GM12891 (cell line): ENCODE measurements at regions not wholly inside any gene's neighbourhood (a gene's known extent, or its start where the extent isn't known, plus 50 kb on each side); places are given as distances from the start of the nearest gene placed in this dataset.

Source experiments
- DNase-seq: peaks from one replicate; pipeline ENCODE4 v3.0.0; 2011; ENCODE audit warnings: low spot score; ENCODE audit not compliant: insufficient read length
- FAIRE-seq: peaks from 2 replicates; lab custom pipeline; 2011; peaks lifted over from hg19 to GRCh38; lab: Jason Lieb, UNC
- PAX5 ChIP-seq: IDR thresholded peaks from 2 replicates; pipeline ENCODE4 v1.6.1; 2011; ENCODE audit warnings: low read length, moderate library complexity, mild to moderate bottlenecking; ENCODE audit not compliant: insufficient read depth, severe bottlenecking
- POLR2A ChIP-seq: IDR thresholded peaks from 2 replicates; pipeline ENCODE4 v1.6.1; 2011; ENCODE audit warnings: low read depth, low read length, control low read depth
- POLR2AphosphoS5 ChIP-seq: IDR thresholded peaks from 2 replicates; pipeline ENCODE4 v1.6.1; 2011; ENCODE audit warnings: low read depth, low read length, control low read depth
- POU2F2 ChIP-seq: IDR thresholded peaks from 2 replicates; pipeline ENCODE4 v1.6.1; 2011; ENCODE audit warnings: low read depth, mild to moderate bottlenecking, control low read depth, low read length, moderate library complexity
- SPI1 ChIP-seq: IDR thresholded peaks from 2 replicates; pipeline ENCODE4 v1.6.1; 2011; ENCODE audit warnings: low read depth, low read length, control low read depth
- TAF1 ChIP-seq: IDR thresholded peaks from 2 replicates; pipeline ENCODE4 v1.6.1; 2011; ENCODE audit warnings: low read depth, low read length, control low read depth

GRCh38 chr6:156583083-156583482, 194.1 kb upstream of the ARID1B start:
- FAIRE-seq (peak; percentile 5), DNase-seq (no peak)
- TF ChIP-seq SPI1 = no peak
- no peak for TF ChIP-seq TAF1
- no peak for TF ChIP-seq POU2F2
- no peak for TF ChIP-seq POLR2A
- TF ChIP-seq POLR2AphosphoS5 = no peak
- TF ChIP-seq PAX5 = no peak

- peak; percentile 41 for FAIRE-seq
- TF ChIP-seq POLR2AphosphoS5 (no peak), TAF1 (no peak), POU2F2 (no peak), POLR2A (no peak), SPI1 (no peak), PAX5 (no peak)
- DNase-seq = no peak
These were observed 194.6 kb upstream of the ARID1B start for GRCh38 chr6:156582509-156582992.

DNA sequence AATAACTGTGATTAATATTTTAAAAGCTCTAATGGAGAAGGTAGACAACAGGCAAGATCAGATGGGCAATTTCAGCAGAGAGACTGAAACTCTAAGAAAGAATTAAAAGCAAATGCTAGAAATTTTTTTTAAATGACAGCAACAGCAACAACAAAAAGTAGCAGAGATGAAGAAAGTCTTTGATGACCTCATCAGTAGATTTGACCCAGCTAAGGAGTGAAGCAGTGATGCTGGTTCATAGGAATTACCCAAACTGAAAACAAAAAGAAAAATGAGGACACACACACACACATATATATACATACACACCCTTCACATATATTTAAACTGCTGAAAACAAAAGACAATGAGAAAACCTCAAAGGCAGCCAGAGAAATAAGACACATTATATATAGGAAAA, 197.6 kb upstream of the ARID1B start:
- TF ChIP-seq PAX5 (no peak), POU2F2 (no peak), SPI1 (no peak), POLR2A (no peak)
- DNase-seq (no peak), FAIRE-seq (no peak)

DNA sequence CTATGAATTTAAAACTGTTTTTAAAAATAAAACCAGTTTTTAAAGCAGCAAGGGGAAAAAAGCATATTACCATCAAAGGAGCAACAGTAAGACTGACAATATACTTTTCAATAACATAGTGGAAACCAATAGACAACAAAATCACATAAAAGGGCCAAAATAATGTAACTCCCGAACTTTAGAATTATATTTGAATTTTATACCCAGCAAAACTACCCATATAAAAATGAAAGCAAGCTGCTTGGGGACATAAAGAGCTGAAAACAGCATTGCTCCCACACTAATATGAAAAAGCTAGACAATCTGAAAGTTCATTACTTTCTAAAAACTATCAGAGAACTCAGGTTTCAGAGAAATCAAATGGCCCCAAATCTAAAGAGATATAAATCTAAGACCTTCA, 199.4 kb upstream of the ARID1B start:
- FAIRE-seq (no peak), DNase-seq (no peak)
- TF ChIP-seq SPI1 (no peak), TAF1 (no peak), POLR2A (no peak), PAX5 (no peak), POLR2AphosphoS5 (no peak), POU2F2 (no peak)

DNA sequence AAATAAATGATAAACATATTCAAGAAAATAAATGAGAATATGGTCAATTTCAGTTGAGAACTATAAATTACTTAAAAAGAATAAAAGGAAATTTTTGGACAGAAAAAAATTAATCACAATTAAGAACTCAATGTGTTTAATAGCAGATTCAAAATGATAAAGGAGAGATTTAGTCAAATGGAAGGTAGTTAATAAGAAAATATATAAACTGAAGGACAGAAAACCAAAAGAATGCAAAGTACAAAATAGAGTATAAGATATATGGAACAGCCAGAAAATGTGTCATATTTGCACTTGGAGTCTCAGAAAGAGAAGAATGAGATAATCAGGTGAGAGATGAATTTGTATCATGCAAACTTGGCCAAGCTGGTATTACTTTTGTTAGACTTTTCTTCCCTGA, 201.8 kb upstream of the ARID1B start:
- DNase-seq (no peak), FAIRE-seq (no peak)
- no peak for TF ChIP-seq POLR2AphosphoS5
- TF ChIP-seq TAF1 = no peak
- TF ChIP-seq POU2F2 = no peak
- no peak for TF ChIP-seq PAX5
- TF ChIP-seq SPI1 = no peak
- TF ChIP-seq POLR2A = no peak

DNA sequence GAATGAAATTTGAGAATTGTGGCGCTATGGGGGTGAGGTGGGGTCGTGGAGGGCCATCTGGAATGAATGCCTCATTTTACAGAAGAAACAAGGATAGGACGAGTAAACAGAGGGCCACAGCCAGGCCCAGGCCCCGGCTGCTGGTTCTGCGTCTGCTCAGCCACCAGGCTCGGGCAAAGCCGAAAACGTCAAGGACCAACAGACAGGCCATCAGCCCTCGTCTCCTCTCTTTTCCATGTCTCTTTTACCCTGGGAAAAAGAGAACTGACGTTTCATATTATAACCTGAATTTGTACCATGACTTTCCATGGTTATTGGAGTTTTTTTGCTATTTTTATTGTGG, 212.4 kb upstream of the ARID1B start:
- DNase-seq (no peak), FAIRE-seq (no peak)
- TF ChIP-seq PAX5 (no peak), POLR2A (no peak), POU2F2 (no peak), POLR2AphosphoS5 (no peak), SPI1 (no peak), TAF1 (no peak)

DNA sequence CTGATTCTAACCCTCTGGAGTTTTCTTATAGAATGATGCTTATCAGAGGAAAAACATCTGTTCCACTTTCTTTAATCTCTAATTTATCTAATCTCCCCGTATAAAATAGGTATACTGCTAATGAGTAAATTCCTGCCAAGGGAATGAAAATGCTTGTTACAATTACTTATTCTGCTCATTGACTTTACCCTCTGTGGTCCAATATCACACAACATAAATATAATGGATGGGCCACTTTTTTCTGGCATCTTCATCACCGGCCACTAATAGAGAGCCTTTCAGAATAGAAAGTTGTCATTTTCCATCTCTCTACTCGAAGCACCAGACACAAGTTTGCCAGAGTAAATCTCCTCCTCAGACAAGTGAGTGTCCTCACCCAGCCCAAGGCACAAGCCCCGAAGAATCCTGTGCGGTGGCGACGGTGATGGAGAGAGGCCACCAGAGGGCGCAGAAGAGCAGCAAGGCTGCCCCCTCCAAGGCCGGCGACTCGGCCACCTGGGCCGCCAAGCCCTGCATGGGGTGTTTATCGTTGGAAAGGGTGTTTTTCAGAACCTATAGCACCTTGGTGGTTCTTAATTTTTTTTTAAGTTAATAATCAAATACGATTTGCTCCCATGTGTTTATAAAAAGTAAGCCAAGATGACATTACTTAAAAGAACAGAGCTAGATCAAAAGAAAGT, 212.9 kb upstream of the ARID1B start:
- FAIRE-seq = peak; percentile 96
- no peak for TF ChIP-seq POLR2A
- 0 out of 2 replicates have a peak, but pooled peaks have one; percentile 26 for TF ChIP-seq POU2F2

GRCh38 chr6:156563714-156564113, 213.5 kb upstream of the ARID1B start:
- TF ChIP-seq PAX5 (no peak), SPI1 (no peak), POLR2A (no peak), POU2F2 (no peak), POLR2AphosphoS5 (no peak), TAF1 (no peak)
- peak; percentile 45 for FAIRE-seq
- no peak for DNase-seq

More for the DNA sequence above, 212.9 kb upstream of the ARID1B start:
- peak; percentile 74 for DNase-seq

DNA sequence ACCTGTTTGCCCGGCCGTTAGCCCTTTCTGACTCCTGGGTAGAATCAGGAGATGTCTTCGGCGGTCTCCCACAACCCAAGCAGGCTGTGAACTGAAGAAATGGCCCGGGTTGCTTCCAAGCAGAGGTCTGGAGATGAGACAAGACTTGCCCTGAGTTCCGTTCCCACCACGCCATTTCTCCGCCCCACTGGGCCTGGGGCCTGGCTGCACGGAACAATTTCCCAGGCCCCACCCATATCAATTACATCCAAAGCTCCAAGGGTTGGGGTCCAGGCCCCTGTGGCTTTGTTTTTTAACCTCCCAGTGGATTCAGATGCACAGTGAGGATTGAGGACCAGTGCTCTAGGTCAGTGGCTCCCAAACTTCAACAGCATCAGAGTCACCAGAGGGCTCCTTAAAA, 214.5 kb upstream of the ARID1B start:
- DNase-seq (no peak), FAIRE-seq (no peak)
- TF ChIP-seq POU2F2 = no peak
- no peak for TF ChIP-seq POLR2AphosphoS5
- TF ChIP-seq TAF1 = no peak
- no peak for TF ChIP-seq PAX5
- no peak for TF ChIP-seq SPI1
- no peak for TF ChIP-seq POLR2A

GRCh38 chr6:156562019-156562418, 215.2 kb upstream of the ARID1B start:
- no peak for DNase-seq
- TF ChIP-seq SPI1 (no peak), POLR2A (no peak), TAF1 (no peak), PAX5 (no peak), POU2F2 (no peak), POLR2AphosphoS5 (no peak)
- no peak for FAIRE-seq
